ENCODE measurements at regions not wholly inside any gene's neighbourhood (a gene's known extent, or its start where the extent isn't known, plus 50 kb on each side); places are given as distances from the start of the nearest gene placed in this dataset.

GRCh38 chr5:33303579-33304095 lies 137.1 kb upstream of the TARS1 start:
- no peak for TF ChIP-seq POLR2A (IDR thresholded peaks at IDR 0.05; ENCODE audit: low read depth)
- TF ChIP-seq POLR2AphosphoS5 (IDR thresholded peaks at IDR 0.05), result no peak
- no peak for TF ChIP-seq CTCF (IDR thresholded peaks at IDR 0.05)
- TF ChIP-seq EP300 (IDR thresholded peaks at IDR 0.05), result no peak
- Histone ChIP-seq H3K27me3 (no peaks in the 10 kb centered on the region), H3K9me3 (no peaks in the 10 kb centered on the region), H3K4me3 (no peak overlapping the region), H3K27ac (replicated peaks in 1 of 4) (no peak overlapping the region), H3K36me3 (no peaks in the 10 kb centered on the region), H3K4me1 (peaks cover 3 to 26% (median 20%) of the 10 kb centered on the region in 4 donors)
- WGBS, result 95% methylated on average over 1 of the region's 1 CpG
- intact Hi-C loops (cut with DNase I), result no loop called here
- DNase-seq (ENCODE audit: extremely low spot score), result no peak

GRCh38 chr5:33304601-33305000 lies 136.2 kb upstream of the TARS1 start:
- no peak overlapping the region for H3K4me3 ChIP-seq
- H3K36me3 ChIP-seq, result no peaks in the 10 kb centered on the region
- no peaks in the 10 kb centered on the region for H3K27me3 ChIP-seq
- no peak overlapping the region for H3K27ac ChIP-seq (replicated peaks in 1 of 4)
- H3K9me3 ChIP-seq, result no peaks in the 10 kb centered on the region
- no peak for TF ChIP-seq CTCF (IDR thresholded peaks at IDR 0.05)
- TF ChIP-seq POLR2AphosphoS5 (IDR thresholded peaks at IDR 0.05), result no peak
- no peak for TF ChIP-seq POLR2A (IDR thresholded peaks at IDR 0.05; ENCODE audit: low read depth)
- no peak for TF ChIP-seq EP300 (IDR thresholded peaks at IDR 0.05)
- peaks cover 3 to 26% (median 22%) of the 10 kb centered on the region in 4 donors for H3K4me1 ChIP-seq
- no peak for DNase-seq (ENCODE audit: extremely low spot score)
- intact Hi-C loops (cut with DNase I), result no loop called here
- WGBS, result 100% methylated on average over 1 of the region's 1 CpG

GRCh38 chr5:33305572-33305971 lies 135.2 kb upstream of the TARS1 start:
- peaks cover 3 to 17% (median 13%) of the 10 kb centered on the region in 4 donors for H3K4me1 ChIP-seq
- 97% methylated on average over 3 of the region's 3 CpGs for WGBS
- TF ChIP-seq EP300 (IDR thresholded peaks at IDR 0.05), result no peak
- TF ChIP-seq POLR2AphosphoS5 (IDR thresholded peaks at IDR 0.05), result no peak
- no peak for TF ChIP-seq CTCF (IDR thresholded peaks at IDR 0.05)
- DNase-seq (ENCODE audit: extremely low spot score), result no peak
- H3K36me3 ChIP-seq, result no peaks in the 10 kb centered on the region
- no peak overlapping the region for H3K27ac ChIP-seq (replicated peaks in 1 of 4)
- no peaks in the 10 kb centered on the region for H3K9me3 ChIP-seq
- intact Hi-C loops (cut with DNase I), result no loop called here
- H3K27me3 ChIP-seq, result no peaks in the 10 kb centered on the region
- H3K4me3 ChIP-seq, result no peak overlapping the region

GRCh38 chr5:33306758-33307157 lies 134.0 kb upstream of the TARS1 start:
- intact Hi-C loops (cut with DNase I), result no loop called here
- TF ChIP-seq EP300 (IDR thresholded peaks at IDR 0.05) (no peak), POLR2AphosphoS5 (IDR thresholded peaks at IDR 0.05) (no peak), CTCF (IDR thresholded peaks at IDR 0.05) (no peak), POLR2A (IDR thresholded peaks at IDR 0.05; ENCODE audit: low read depth) (no peak)
- Histone ChIP-seq H3K27ac (replicated peaks in 1 of 4) (no peak overlapping the region), H3K9me3 (no peaks in the 10 kb centered on the region), H3K36me3 (no peaks in the 10 kb centered on the region), H3K27me3 (no peaks in the 10 kb centered on the region), H3K4me1 (peaks cover 3 to 17% (median 13%) of the 10 kb centered on the region in 4 donors), H3K4me3 (no peak overlapping the region)
- no peak for DNase-seq (ENCODE audit: extremely low spot score)

GRCh38 chr5:33308586-33308985 lies 132.2 kb upstream of the TARS1 start:
- 76% methylated on average over 1 of the region's 1 CpG for WGBS
- TF ChIP-seq EP300 (IDR thresholded peaks at IDR 0.05) (no peak), CTCF (IDR thresholded peaks at IDR 0.05) (no peak), POLR2A (IDR thresholded peaks at IDR 0.05; ENCODE audit: low read depth) (no peak), POLR2AphosphoS5 (IDR thresholded peaks at IDR 0.05) (no peak)
- no peak overlapping the region for H3K4me3 ChIP-seq
- no peaks in the 10 kb centered on the region for H3K27me3 ChIP-seq
- intact Hi-C loops (cut with DNase I), result no loop called here
- no peak overlapping the region for H3K27ac ChIP-seq (replicated peaks in 1 of 4)
- no peaks in the 10 kb centered on the region for H3K9me3 ChIP-seq
- peaks cover 3 to 17% (median 13%) of the 10 kb centered on the region in 4 donors for H3K4me1 ChIP-seq
- DNase-seq (ENCODE audit: extremely low spot score), result no peak
- H3K36me3 ChIP-seq, result no peaks in the 10 kb centered on the region

Measured in esophagus muscularis mucosa (tissue), 4 donors.